ENCODE measurements at regions not wholly inside any gene's neighbourhood (a gene's known extent, or its start where the extent isn't known, plus 50 kb on each side); places are given as distances from the start of the nearest gene placed in this dataset.

- TF ChIP-seq MAX (IDR thresholded peaks at IDR 0.05) (no peak), BRCA1 (IDR thresholded peaks at IDR 0.05; ENCODE audit: low read depth, low read length) (no peak), CTCF (IDR thresholded peaks at IDR 0.05; ENCODE audit: control extremely low read depth in 1 of 3, insufficient read depth in 1 of 3, low read depth in 1 of 3, low read length in 3 of 3) (no peak), POLR2AphosphoS5 (IDR thresholded peaks at IDR 0.05; ENCODE audit: low read depth, low read length) (no peak), NRF1 (IDR thresholded peaks at IDR 0.05; ENCODE audit: low read depth, low read length) (no peak), FOSL1 (IDR thresholded peaks at IDR 0.05; ENCODE audit: insufficient read depth, low read depth, low read length) (no peak), RAD21 (IDR thresholded peaks at IDR 0.05 in 1 of 2, conservative IDR thresholded peaks at IDR 0.05 in 1 of 2; ENCODE audit: low read depth in 2 of 2, low read length in 2 of 2) (no peak), CEBPB (IDR thresholded peaks at IDR 0.05; ENCODE audit: low read depth, low read length) (no peak), RFX5 (IDR thresholded peaks at IDR 0.05; ENCODE audit: borderline replicate concordance, low read depth, low read length) (no peak), GABPA (IDR thresholded peaks at IDR 0.05; ENCODE audit: borderline replicate concordance, insufficient read depth, low read length) (no peak), HDAC6 (IDR thresholded peaks at IDR 0.05; ENCODE audit: low read depth, low read length) (no peak), POLR2A (IDR thresholded peaks at IDR 0.05; ENCODE audit: control extremely low read depth in 1 of 2, low read depth in 2 of 2, low read length in 2 of 2) (no peak), BCL11A (IDR thresholded peaks at IDR 0.05; ENCODE audit: low read depth in 2 of 2, low read length in 2 of 2) (no peak)
These were observed 102.4 kb upstream of the BACE2 start for GRCh38 chr21:41065539-41065938.

All from H1 (cell line).